Astrocyte (in vitro differentiated cells and primary cell): ENCODE measurements at regions not wholly inside any gene's neighbourhood (a gene's known extent, or its start where the extent isn't known, plus 50 kb on each side); places are given as distances from the start of the nearest gene placed in this dataset.
"Not testable (repeated sequence)": the region's sequence is repeated elsewhere in the genome, so short reads cannot be mapped to it uniquely, and the experiment has no call there.

Experiments
- DNase-seq: peaks from one replicate; pipeline ENCODE4 v3.0.0-alpha.2; 2010; ENCODE audit warnings: low read depth
- FAIRE-seq: peaks from 2 replicates; lab custom pipeline; 2011; peaks lifted over from hg19 to GRCh38; lab: Jason Lieb, UNC
- H2AFZ ChIP-seq: 2 replicates; pipeline ENCODE4 v1.6.0; 2012; ENCODE audit warnings: low read depth, low read length, inconsistent platforms
- H3K27ac ChIP-seq: 2 replicates; pipeline ENCODE4 v1.5.1; 2011; ENCODE audit warnings: low read depth, low read length, inconsistent platforms
- H3K27me3 ChIP-seq: 2 replicates; pipeline ENCODE4 v1.6.0; 2011; ENCODE audit warnings: low read length, inconsistent platforms; ENCODE audit not compliant: insufficient read depth
- H3K36me3 ChIP-seq: 2 replicates; pipeline ENCODE4 v1.5.1; 2011; ENCODE audit warnings: low read length, inconsistent platforms; ENCODE audit not compliant: insufficient read depth
- H3K4me1 ChIP-seq: 2 replicates; pipeline ENCODE4 v1.5.1; 2011; ENCODE audit warnings: low read length, inconsistent platforms; ENCODE audit not compliant: insufficient read depth
- H3K4me2 ChIP-seq: 2 replicates; pipeline ENCODE4 v1.6.0; 2012; ENCODE audit warnings: low read length, inconsistent platforms
- H3K4me3 ChIP-seq: 2 replicates; pipeline ENCODE4 v1.5.1; 2011; ENCODE audit warnings: low read depth, mild to moderate bottlenecking, low read length, inconsistent platforms; ENCODE audit not compliant: insufficient read depth
- H3K79me2 ChIP-seq: 2 replicates; pipeline ENCODE4 v1.6.0; 2012; ENCODE audit warnings: mild to moderate bottlenecking, low read length, inconsistent platforms; ENCODE audit not compliant: insufficient read depth
- H3K9ac ChIP-seq: 2 replicates; pipeline ENCODE4 v1.6.0; 2012; ENCODE audit warnings: mild to moderate bottlenecking, low read length, inconsistent platforms
- H3K9me3 ChIP-seq: 2 replicates; pipeline ENCODE4 v1.5.1; 2012; ENCODE audit warnings: low read depth, mild to moderate bottlenecking, low read length, inconsistent platforms; ENCODE audit not compliant: insufficient read depth
- H4K20me1 ChIP-seq: 2 replicates; pipeline ENCODE4 v1.6.0; 2012; ENCODE audit warnings: low read length, inconsistent platforms; ENCODE audit not compliant: insufficient read depth
- H3K27ac Mint-ChIP-seq: one replicate; pipeline ENCODE4 v1.8.0; 2021; ENCODE audit warnings: mild to moderate bottlenecking, mixed read lengths; ENCODE audit not compliant: unreplicated experiment
- H3K27me3 Mint-ChIP-seq: one replicate; pipeline ENCODE4 v1.8.0; 2021; ENCODE audit warnings: low read depth, mixed read lengths; ENCODE audit not compliant: unreplicated experiment
- H3K36me3 Mint-ChIP-seq: one replicate; pipeline ENCODE4 v1.8.0; 2021; ENCODE audit warnings: low read depth, mixed read lengths; ENCODE audit not compliant: unreplicated experiment
- H3K4me1 Mint-ChIP-seq: one replicate; pipeline ENCODE4 v1.8.0; 2021; ENCODE audit warnings: low read depth, mixed read lengths; ENCODE audit not compliant: unreplicated experiment
- H3K4me3 Mint-ChIP-seq: one replicate; pipeline ENCODE4 v1.8.0; 2021; ENCODE audit warnings: mild to moderate bottlenecking, moderate library complexity, mixed read lengths; ENCODE audit not compliant: unreplicated experiment
- H3K9me3 Mint-ChIP-seq: one replicate; pipeline ENCODE4 v1.8.0; 2021; ENCODE audit warnings: mild to moderate bottlenecking, mixed read lengths; ENCODE audit not compliant: unreplicated experiment
- EZH2 ChIP-seq: IDR thresholded peaks from 2 replicates; pipeline ENCODE4 v1.6.1; 2012; ENCODE audit warnings: mild to moderate bottlenecking, low read length, inconsistent platforms; ENCODE audit not compliant: insufficient read depth
- TF ChIP-seq, protein P1 (sequence below): IDR thresholded peaks from 2 replicates; pipeline ENCODE4 v1.5.1; 2011; ENCODE audit warnings: low read depth, mild to moderate bottlenecking, inconsistent platforms, low read length, moderate library complexity; ENCODE audit not compliant: insufficient read depth

DNA sequence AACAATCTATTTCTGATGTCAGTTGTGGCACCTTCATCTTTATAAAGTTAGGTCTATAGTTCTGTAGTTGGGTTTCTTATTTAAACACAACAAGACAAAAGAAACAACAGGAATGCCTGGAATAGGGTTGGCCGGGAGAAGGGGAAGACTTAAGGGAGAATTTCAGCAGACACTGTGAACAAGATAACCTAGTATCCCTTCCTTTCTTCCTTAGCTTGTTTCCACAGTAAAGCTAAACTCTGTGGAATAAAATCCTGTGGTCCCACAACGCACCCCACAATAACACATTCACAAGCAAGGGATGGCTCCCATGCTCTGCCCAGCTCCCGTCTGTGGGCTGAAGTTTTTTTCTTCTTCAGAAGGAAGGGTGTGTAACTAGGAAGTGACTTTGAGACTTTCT lies 124.9 kb upstream of the SMARCA2 start:
- DNase-seq: no peak
- H3K36me3 ChIP-seq: no peaks in the 10 kb centered on the region
- no peaks in the 10 kb centered on the region for H3K36me3 Mint-ChIP-seq
- H3K9ac ChIP-seq: no peak overlapping the region
- no peak for FAIRE-seq
- peaks cover 2% of the 10 kb centered on the region for H3K9me3 Mint-ChIP-seq
- no peak overlapping the region for H2AFZ ChIP-seq
- H3K9me3 ChIP-seq: peaks cover 3% of the 10 kb centered on the region
- H3K4me1 Mint-ChIP-seq: no peaks in the 10 kb centered on the region
- H3K27me3 Mint-ChIP-seq: peaks cover 2% of the 10 kb centered on the region
- no peaks in the 10 kb centered on the region for H3K27me3 ChIP-seq
- no peaks in the 10 kb centered on the region for H3K4me1 ChIP-seq
- H3K79me2 ChIP-seq: no peaks in the 10 kb centered on the region
- no peak overlapping the region for H3K4me3 Mint-ChIP-seq
- no peak overlapping the region for H3K27ac ChIP-seq
- no peak overlapping the region for H3K4me3 ChIP-seq
- no peaks in the 10 kb centered on the region for H4K20me1 ChIP-seq
- no peak overlapping the region for H3K27ac Mint-ChIP-seq
- TF ChIP-seq, protein P1, sequence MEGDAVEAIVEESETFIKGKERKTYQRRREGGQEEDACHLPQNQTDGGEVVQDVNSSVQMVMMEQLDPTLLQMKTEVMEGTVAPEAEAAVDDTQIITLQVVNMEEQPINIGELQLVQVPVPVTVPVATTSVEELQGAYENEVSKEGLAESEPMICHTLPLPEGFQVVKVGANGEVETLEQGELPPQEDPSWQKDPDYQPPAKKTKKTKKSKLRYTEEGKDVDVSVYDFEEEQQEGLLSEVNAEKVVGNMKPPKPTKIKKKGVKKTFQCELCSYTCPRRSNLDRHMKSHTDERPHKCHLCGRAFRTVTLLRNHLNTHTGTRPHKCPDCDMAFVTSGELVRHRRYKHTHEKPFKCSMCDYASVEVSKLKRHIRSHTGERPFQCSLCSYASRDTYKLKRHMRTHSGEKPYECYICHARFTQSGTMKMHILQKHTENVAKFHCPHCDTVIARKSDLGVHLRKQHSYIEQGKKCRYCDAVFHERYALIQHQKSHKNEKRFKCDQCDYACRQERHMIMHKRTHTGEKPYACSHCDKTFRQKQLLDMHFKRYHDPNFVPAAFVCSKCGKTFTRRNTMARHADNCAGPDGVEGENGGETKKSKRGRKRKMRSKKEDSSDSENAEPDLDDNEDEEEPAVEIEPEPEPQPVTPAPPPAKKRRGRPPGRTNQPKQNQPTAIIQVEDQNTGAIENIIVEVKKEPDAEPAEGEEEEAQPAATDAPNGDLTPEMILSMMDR: no peak
- TF ChIP-seq EZH2: no peak
- no peak overlapping the region for H3K4me2 ChIP-seq

DNA sequence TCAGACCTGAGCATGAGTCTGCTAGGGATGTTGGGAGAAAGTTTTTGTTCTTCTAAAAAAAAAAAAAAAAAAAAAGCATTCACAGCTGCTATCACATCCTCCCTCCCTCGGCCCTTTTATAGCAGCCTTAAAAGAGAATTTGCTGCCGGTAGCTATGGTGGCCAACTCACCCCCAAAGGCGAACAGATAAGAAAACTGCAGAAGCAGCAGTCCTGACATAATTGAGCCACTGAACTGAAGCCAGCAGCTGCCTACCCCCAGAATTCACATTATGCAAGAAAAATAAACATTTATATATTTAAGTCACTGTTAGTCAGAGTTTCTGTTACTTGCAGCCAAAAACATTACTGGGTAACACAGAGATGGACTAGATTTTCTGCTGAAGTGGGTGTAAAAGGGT lies 124.3 kb upstream of the SMARCA2 start:
- H3K9me3 ChIP-seq: peaks cover 3% of the 10 kb centered on the region
- no peak overlapping the region for H2AFZ ChIP-seq
- Mint-ChIP-seq H3K27ac (no peak overlapping the region), H3K36me3 (no peaks in the 10 kb centered on the region), H3K9me3 (peaks cover 2% of the 10 kb centered on the region), H3K27me3 (peaks cover 2% of the 10 kb centered on the region), H3K4me1 (no peaks in the 10 kb centered on the region), H3K4me3 (no peak overlapping the region)
- H3K4me1 ChIP-seq: no peaks in the 10 kb centered on the region
- H3K27me3 ChIP-seq: no peaks in the 10 kb centered on the region
- H3K79me2 ChIP-seq: no peaks in the 10 kb centered on the region
- H3K9ac ChIP-seq: no peak overlapping the region
- FAIRE-seq (no peak), DNase-seq (peak; percentile 8)
- H3K36me3 ChIP-seq: no peaks in the 10 kb centered on the region
- TF ChIP-seq EZH2: no peak
- TF ChIP-seq, protein P1: no peak
- H4K20me1 ChIP-seq: no peaks in the 10 kb centered on the region
- H3K27ac ChIP-seq: no peak overlapping the region
- no peak overlapping the region for H3K4me2 ChIP-seq
- H3K4me3 ChIP-seq: no peak overlapping the region

DNA sequence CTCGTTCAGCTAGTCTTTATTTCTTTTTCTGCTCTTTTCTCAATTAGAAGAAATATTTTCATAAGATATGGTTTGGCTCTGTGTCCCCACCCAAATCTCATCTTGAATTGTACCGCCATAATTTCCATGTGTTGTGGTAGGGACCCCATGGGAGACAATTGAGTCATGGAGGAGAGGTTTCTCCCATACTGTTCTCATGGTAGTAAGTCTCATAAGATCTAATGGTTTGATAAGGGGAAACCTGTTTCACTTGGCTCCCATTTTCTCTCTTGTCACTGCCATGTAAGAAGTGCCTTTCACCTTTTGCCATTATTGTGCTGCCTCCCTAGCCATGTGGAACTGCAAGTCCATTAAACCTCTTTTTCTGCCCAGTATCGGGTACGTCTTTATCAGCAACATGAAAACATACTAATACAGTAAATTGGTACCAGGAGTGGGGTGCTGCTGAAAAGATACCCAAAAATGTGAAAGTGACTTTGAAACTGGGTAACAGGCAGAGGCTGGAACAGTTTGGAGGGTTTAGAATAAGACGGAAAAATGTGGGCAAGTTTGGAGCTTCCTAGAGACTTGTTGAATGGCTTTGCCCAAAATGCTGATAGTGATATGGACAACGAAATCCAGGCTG lies 112.0 kb upstream of the SMARCA2 start:
- H3K27ac ChIP-seq, H4K20me1 ChIP-seq, H3K79me2 ChIP-seq, H3K9ac ChIP-seq, H2AFZ ChIP-seq, H3K36me3 Mint-ChIP-seq, H3K4me2 ChIP-seq, DNase-seq, H3K4me1 ChIP-seq, H3K9me3 ChIP-seq, H3K27me3 Mint-ChIP-seq, H3K36me3 ChIP-seq, FAIRE-seq, H3K27ac Mint-ChIP-seq, H3K4me3 ChIP-seq, H3K4me3 Mint-ChIP-seq, H3K4me1 Mint-ChIP-seq, H3K27me3 ChIP-seq: not testable (repeated sequence)
- H3K9me3 Mint-ChIP-seq: peaks cover 24% of the 10 kb centered on the region
